ENCODE measurements at regions not wholly inside any gene's neighbourhood (a gene's known extent, or its start where the extent isn't known, plus 50 kb on each side); places are given as distances from the start of the nearest gene placed in this dataset.

DNA sequence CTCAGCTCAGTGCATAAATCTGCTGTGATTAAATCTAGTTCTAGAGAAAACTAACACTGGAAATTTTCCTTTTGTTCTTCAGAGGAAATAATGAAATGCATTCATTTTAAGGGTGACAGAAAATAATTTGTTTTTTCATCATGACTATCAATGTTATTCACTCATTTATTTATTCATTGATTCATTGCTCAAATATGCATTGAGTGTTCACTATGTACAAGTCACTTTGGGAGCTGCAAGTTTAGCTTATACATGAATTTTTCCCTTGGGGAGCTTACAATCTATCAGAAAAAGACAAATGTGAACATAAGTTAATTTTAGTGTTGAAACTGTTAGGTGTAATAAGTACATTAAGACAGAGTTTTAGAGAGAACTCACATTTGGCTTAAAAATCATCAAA lies 897.8 kb downstream of the CENPC start:
- TF ChIP-seq, protein P1, sequence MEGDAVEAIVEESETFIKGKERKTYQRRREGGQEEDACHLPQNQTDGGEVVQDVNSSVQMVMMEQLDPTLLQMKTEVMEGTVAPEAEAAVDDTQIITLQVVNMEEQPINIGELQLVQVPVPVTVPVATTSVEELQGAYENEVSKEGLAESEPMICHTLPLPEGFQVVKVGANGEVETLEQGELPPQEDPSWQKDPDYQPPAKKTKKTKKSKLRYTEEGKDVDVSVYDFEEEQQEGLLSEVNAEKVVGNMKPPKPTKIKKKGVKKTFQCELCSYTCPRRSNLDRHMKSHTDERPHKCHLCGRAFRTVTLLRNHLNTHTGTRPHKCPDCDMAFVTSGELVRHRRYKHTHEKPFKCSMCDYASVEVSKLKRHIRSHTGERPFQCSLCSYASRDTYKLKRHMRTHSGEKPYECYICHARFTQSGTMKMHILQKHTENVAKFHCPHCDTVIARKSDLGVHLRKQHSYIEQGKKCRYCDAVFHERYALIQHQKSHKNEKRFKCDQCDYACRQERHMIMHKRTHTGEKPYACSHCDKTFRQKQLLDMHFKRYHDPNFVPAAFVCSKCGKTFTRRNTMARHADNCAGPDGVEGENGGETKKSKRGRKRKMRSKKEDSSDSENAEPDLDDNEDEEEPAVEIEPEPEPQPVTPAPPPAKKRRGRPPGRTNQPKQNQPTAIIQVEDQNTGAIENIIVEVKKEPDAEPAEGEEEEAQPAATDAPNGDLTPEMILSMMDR (IDR thresholded peaks at IDR 0.05): no peak
- no peak for TF ChIP-seq EP300 (IDR thresholded peaks at IDR 0.05)
- TF ChIP-seq POLR2A (IDR thresholded peaks at IDR 0.05; ENCODE audit: low read depth): no peak

Measured in esophagus muscularis mucosa (tissue), 4 donors.